HFF-Myc (cell line): ENCODE measurements at regions not wholly inside any gene's neighbourhood (a gene's known extent, or its start where the extent isn't known, plus 50 kb on each side); places are given as distances from the start of the nearest gene placed in this dataset.

Experiments
- DNase-seq: peaks from one replicate; pipeline ENCODE4 v3.0.0-alpha.2; 2011; ENCODE audit warnings: low read depth; ENCODE audit errors: extremely low read depth
- H3K4me3 ChIP-seq: replicated peaks from 2 replicates; pipeline ENCODE4 v1.5.1; 2011; ENCODE audit warnings: low read depth, mild to moderate bottlenecking, control low read depth, low read length
- TF ChIP-seq, protein P1 (sequence below): IDR thresholded peaks from 2 replicates; pipeline ENCODE4 v1.5.1; 2012; ENCODE audit warnings: mild to moderate bottlenecking, low read depth, low read length, control low read depth; ENCODE audit errors: missing control alignments

DNA sequence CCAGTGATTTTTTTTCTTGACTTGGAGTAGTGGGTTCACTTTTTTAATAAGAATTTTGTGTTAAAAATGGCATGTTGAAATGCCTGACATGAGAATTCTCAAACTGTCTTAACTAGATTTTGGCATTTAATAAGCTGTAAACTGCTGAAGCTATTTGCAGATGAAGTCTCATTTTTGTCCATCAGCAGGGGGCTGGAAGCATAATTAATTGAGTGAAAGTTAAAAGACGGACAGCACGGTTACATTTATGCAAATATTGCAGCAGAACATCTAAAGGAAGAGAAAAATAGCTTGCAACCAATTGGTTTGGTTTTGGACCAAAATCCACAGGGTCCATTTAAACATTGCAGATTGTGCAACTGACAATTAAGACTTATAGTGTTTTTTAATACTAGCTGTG is 837.3 kb upstream of the KLHL1 start:
- no peak overlapping the region for H3K4me3 ChIP-seq
- TF ChIP-seq, protein P1, sequence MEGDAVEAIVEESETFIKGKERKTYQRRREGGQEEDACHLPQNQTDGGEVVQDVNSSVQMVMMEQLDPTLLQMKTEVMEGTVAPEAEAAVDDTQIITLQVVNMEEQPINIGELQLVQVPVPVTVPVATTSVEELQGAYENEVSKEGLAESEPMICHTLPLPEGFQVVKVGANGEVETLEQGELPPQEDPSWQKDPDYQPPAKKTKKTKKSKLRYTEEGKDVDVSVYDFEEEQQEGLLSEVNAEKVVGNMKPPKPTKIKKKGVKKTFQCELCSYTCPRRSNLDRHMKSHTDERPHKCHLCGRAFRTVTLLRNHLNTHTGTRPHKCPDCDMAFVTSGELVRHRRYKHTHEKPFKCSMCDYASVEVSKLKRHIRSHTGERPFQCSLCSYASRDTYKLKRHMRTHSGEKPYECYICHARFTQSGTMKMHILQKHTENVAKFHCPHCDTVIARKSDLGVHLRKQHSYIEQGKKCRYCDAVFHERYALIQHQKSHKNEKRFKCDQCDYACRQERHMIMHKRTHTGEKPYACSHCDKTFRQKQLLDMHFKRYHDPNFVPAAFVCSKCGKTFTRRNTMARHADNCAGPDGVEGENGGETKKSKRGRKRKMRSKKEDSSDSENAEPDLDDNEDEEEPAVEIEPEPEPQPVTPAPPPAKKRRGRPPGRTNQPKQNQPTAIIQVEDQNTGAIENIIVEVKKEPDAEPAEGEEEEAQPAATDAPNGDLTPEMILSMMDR = no peak
- no peak for DNase-seq

DNA sequence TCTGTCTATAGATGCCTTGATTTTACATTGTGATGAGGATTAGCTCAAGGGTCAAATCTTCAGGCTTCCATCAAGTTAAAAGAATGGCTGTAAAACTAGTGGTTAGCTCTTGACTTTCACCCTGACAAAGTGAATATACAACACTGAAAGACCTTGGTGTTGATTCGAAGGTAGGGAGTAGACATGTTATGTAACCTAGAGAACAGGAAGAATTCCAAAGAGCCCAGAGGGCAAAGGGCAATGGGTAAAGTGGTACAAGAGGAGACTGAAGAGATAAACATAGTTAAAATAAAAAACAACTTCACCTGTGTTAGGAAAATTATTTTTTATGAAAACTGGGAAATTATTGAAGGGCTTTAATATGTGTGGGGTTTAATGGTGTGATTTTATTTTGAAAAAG is 833.2 kb upstream of the KLHL1 start:
- TF ChIP-seq, protein P1 = no peak
- no peak for DNase-seq
- no peak overlapping the region for H3K4me3 ChIP-seq

- no peak for DNase-seq
- no peak overlapping the region for H3K4me3 ChIP-seq
- TF ChIP-seq, protein P1 = no peak
Observed at GRCh38 chr13:70938462-70938861, 830.2 kb upstream of the KLHL1 start.

- TF ChIP-seq, protein P1 = no peak
- H3K4me3 ChIP-seq = no peak overlapping the region
- no peak for DNase-seq
Observed at GRCh38 chr13:70932511-70932910, 824.3 kb upstream of the KLHL1 start.

DNA sequence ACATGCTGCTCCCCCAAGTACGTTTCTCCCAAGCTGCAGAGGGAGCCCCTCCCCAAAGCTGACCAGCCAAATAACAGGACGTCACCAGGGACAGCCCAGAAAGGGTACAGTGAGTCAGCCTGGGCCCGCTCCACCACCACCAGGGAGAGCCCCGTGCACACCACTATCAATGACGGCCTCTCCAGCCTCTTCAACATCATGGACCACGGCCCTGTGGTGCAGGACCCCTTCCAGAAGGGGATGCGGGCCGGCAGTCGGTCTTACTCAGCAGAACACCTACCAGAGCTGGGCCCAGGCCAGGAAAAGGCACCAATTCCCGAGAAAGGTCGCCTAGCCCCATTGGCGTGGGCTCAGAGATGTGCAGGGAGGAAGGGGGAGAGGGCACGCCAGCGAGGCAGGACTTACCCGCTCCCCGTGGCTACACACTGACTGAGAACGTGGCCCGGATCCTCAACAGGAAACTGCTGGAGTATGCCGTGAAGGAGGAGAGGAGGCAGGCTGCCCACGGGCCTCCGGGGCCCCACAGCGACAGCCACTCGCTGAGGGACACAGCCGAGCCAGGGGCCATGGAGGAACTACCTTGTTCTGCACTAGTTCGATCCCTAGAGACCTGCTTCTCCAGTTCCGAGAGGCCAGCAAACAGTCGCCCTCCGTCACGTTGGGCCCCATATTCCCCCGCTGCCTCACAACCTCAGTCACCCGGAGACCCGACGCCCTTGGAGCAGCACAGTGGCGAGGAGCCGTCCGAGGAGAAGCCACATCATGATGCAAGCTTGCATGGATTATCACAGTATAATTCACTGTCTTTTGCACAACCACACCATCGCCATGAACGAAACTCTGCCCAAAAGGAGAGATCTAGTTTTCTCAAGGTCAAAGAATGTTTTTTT is 815.9 kb upstream of the KLHL1 start:
- TF ChIP-seq, protein P1 = no peak
- no peak overlapping the region for H3K4me3 ChIP-seq

GRCh38 chr13:70911286-70911685 is 803.0 kb upstream of the KLHL1 start:
- TF ChIP-seq, protein P1 = no peak

More for the DNA sequence above, 815.9 kb upstream of the KLHL1 start:
- no peak for DNase-seq

More at GRCh38 chr13:70911286-70911685, 803.0 kb upstream of the KLHL1 start:
- H3K4me3 ChIP-seq = no peak overlapping the region
- DNase-seq = no peak
